Common myeloid progenitor, CD34-positive (primary cell): ENCODE measurements at regions not wholly inside any gene's neighbourhood (a gene's known extent, or its start where the extent isn't known, plus 50 kb on each side); places are given as distances from the start of the nearest gene placed in this dataset.
A peak's percentile ranks its signal among the peaks of the same experiment; 100 is the strongest.
"Not testable (repeated sequence)": the region's sequence is repeated elsewhere in the genome, so short reads cannot be mapped to it uniquely, and the experiment has no call there.

Experiments used
- CTCF ChIA-PET: fragments of 350-600 bp; sonication (Branson Sonifier 250); formaldehyde crosslinking; loops from one replicate; lab custom pipeline; 2021; ENCODE audit warnings: antibody characterized with exemption; lab: Charles Lee
- POLR2A ChIA-PET: fragments of 350-600 bp; sonication (Branson Sonifier 250); formaldehyde crosslinking; loops from one replicate; lab custom pipeline; 2021; ENCODE audit warnings: antibody characterized with exemption; lab: Charles Lee
- DNase-seq, 3 donors: peaks; one replicate each; pipeline versions ENCODE4 v3.0.0 to v3.0.0-alpha.2; 2013
- H3K27ac ChIP-seq, 2 experiments: 1 replicate in 1 of 2; 2 replicates in 1 of 2; pipeline ENCODE4 v1.7.0; 2013; ENCODE audit warnings: inconsistent platforms in 2 of 2, low read length in 2 of 2, mild to moderate bottlenecking in 2 of 2, low read depth in 1 of 2, moderate library complexity in 1 of 2; ENCODE audit not compliant: severe bottlenecking in 2 of 2, insufficient read depth in 1 of 2, poor library complexity in 1 of 2
- H3K27me3 ChIP-seq, 5 experiments: replicated peaks in 2 of 5; 1 replicate in 3 of 5; 2 replicates in 2 of 5; pipeline versions ENCODE4 v1.6.1 to v1.7.0; 2013; ENCODE audit warnings: low read length in 4 of 5, mild to moderate bottlenecking in 2 of 5, moderate library complexity in 2 of 5, inconsistent platforms in 1 of 5; ENCODE audit not compliant: insufficient read depth in 5 of 5, control insufficient read depth in 4 of 5
- H3K36me3 ChIP-seq, 4 experiments: 1 replicate in 2 of 4; 2 replicates in 2 of 4; pipeline versions ENCODE4 v1.6.1 to v1.7.0; 2013; ENCODE audit warnings: low read length in 3 of 4, control low read depth in 1 of 4, mild to moderate bottlenecking in 1 of 4; ENCODE audit not compliant: control insufficient read depth in 4 of 4, insufficient read depth in 4 of 4
- H3K4me1 ChIP-seq, 4 experiments: 1 replicate in 3 of 4; 2 replicates in 1 of 4; pipeline versions ENCODE4 v1.6.1 to v1.7.1; 2013; ENCODE audit warnings: low read length in 3 of 4, mild to moderate bottlenecking in 3 of 4, control low read depth in 1 of 4, inconsistent platforms in 1 of 4, moderate library complexity in 1 of 4; ENCODE audit not compliant: control insufficient read depth in 4 of 4, insufficient read depth in 4 of 4; ENCODE audit errors: control extremely low read depth in 1 of 4
- H3K4me3 ChIP-seq, 7 experiments: 1 replicate in 4 of 7; 2 replicates in 3 of 7; pipeline versions ENCODE4 v1.5.1 to v1.7.0; 2013; ENCODE audit warnings: mild to moderate bottlenecking in 7 of 7, low read length in 6 of 7, moderate library complexity in 6 of 7, inconsistent platforms in 2 of 7, low read depth in 2 of 7, control low read depth in 1 of 7; ENCODE audit not compliant: insufficient read depth in 4 of 7, control insufficient read depth in 1 of 7; ENCODE audit errors: extremely low read depth in 1 of 7
- H3K9me3 ChIP-seq, 5 experiments: 1 replicate in 4 of 5; 2 replicates in 1 of 5; pipeline versions ENCODE4 v1.6.1 to v1.7.1; 2013; ENCODE audit warnings: low read length in 4 of 5, mild to moderate bottlenecking in 2 of 5, inconsistent platforms in 1 of 5, low read depth in 1 of 5, moderate library complexity in 1 of 5; ENCODE audit not compliant: control insufficient read depth in 4 of 5, insufficient read depth in 2 of 5; ENCODE audit errors: control extremely low read depth in 1 of 5
- WGBS: methylation state at CpG from one replicate; pipeline ENCODE4 v1.1.5; 2013; ENCODE audit not compliant: insufficient coverage; 5-methylcytosine and 5-hydroxymethylcytosine counted together

- Histone ChIP-seq H3K27ac (no peak overlapping the region), H3K27me3 (no peaks in the 10 kb centered on the region), H3K9me3 (no peaks in the 10 kb centered on the region), H3K4me1 (no peaks in the 10 kb centered on the region), H3K36me3 (no peaks in the 10 kb centered on the region), H3K4me3 (no peak overlapping the region)
- CTCF ChIA-PET, result no interaction called here
- 52% methylated on average over 3 of the region's 3 CpGs for WGBS
- POLR2A ChIA-PET, result no interaction called here
- no peak for DNase-seq
These were observed 523.2 kb downstream of the EDEM1 start for GRCh38 chr3:5710718-5711117.

DNA sequence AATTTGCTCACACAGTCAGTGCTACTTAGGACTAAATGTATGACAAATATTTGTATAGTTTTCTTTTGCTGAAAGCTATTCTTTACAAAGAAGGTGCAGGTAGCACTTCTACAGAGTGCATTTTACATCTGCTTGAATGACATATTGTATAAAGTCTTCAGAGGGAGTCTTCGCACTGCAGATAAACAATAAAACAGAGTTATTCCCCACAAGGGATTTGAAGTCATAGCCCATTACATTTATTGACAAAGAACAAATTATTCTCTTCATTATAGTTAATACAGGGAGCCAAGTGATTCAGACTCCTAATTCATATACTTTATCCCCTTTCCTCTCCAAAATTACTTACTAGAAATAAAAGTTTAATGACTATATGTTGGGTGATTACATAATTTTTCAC is 529.7 kb downstream of the EDEM1 start:
- POLR2A ChIA-PET, result no interaction called here
- Histone ChIP-seq H3K4me3 (no peak overlapping the region), H3K36me3 (no peaks in the 10 kb centered on the region), H3K9me3 (no peaks in the 10 kb centered on the region), H3K27me3 (no peaks in the 10 kb centered on the region), H3K27ac (no peak overlapping the region), H3K4me1 (no peaks in the 10 kb centered on the region)
- DNase-seq, result no peak
- no CpG with 5 or more reads among the region's 1 CpG for WGBS
- CTCF ChIA-PET, result interaction anchor here (0.6 to 2.1 kb wide), 2 partner anchors 8 to 403 kb away, joined by 3 to 5 read pairs; no protein-coding TSS in a partner anchor

DNA sequence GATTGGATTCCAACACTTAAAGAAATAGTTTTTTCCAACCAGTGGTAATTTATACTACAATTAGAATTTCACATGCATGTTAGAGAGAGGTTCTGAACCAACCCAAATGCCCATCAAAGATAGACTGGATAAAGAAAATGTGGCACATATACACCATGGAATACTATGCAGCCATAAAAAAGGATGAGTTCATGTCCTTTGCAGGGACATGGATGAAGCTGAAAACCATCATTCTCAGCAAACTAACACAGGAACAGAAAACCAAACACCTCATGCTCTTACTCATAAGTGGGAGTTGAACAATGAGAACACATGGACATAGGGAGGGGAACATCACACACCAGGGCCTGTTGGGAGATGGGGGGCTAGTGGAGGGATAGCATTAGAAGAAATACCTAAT is 532.2 kb downstream of the EDEM1 start:
- H3K4me3 ChIP-seq, H3K9me3 ChIP-seq, H3K27ac ChIP-seq, H3K27me3 ChIP-seq, H3K4me1 ChIP-seq, DNase-seq, H3K36me3 ChIP-seq, POLR2A ChIA-PET: not testable (repeated sequence)
- CTCF ChIA-PET, result interaction anchor here (1.2 kb wide), 1 partner anchor 292 kb away, joined by 3 read pairs; no protein-coding TSS in a partner anchor

DNA sequence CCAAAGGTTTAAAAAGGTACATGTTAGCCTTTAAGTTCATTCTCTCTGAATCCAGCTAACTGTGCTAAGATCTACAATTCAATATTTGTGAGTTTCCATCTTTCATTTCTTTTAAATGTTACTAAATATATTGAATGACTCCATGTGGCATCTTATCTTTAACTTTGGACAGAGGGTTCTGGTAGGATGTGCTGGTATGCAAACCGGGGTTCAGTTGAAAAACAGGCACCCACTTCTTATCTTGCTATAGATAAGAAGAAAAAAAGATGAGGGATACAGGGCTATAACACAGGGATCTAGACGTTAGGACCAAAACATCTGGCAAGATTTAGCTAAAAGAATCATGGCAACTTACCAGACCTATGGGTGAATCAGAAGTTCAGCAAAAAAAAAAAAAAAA is 538.3 kb downstream of the EDEM1 start:
- Histone ChIP-seq H3K27me3 (no peaks in the 10 kb centered on the region), H3K27ac (no peak overlapping the region), H3K9me3 (no peaks in the 10 kb centered on the region), H3K4me1 (no peaks in the 10 kb centered on the region), H3K36me3 (no peaks in the 10 kb centered on the region), H3K4me3 (no peak overlapping the region)
- no CpG with 5 or more reads among the region's 2 CpGs for WGBS
- ChIA-PET POLR2A (no interaction called here), CTCF (interaction anchor here (0.9 to 1.2 kb wide), 3 partner anchors 9 to 299 kb away, joined by 3 to 5 read pairs (median 3); no protein-coding TSS in a partner anchor)
- no peak for DNase-seq

GRCh38 chr3:5726621-5727020 is 539.1 kb downstream of the EDEM1 start:
- DNase-seq, result peak in 2 of 3 donors; percentile 8 to 13
- ChIA-PET CTCF (no interaction called here), POLR2A (no interaction called here)
- H3K4me3 ChIP-seq, result no peak overlapping the region
- no peaks in the 10 kb centered on the region for H3K4me1 ChIP-seq
- H3K27me3 ChIP-seq, result no peaks in the 10 kb centered on the region
- no peaks in the 10 kb centered on the region for H3K9me3 ChIP-seq
- H3K36me3 ChIP-seq, result no peaks in the 10 kb centered on the region
- 94% methylated on average over 5 of the region's 5 CpGs for WGBS
- no peak overlapping the region for H3K27ac ChIP-seq

DNA sequence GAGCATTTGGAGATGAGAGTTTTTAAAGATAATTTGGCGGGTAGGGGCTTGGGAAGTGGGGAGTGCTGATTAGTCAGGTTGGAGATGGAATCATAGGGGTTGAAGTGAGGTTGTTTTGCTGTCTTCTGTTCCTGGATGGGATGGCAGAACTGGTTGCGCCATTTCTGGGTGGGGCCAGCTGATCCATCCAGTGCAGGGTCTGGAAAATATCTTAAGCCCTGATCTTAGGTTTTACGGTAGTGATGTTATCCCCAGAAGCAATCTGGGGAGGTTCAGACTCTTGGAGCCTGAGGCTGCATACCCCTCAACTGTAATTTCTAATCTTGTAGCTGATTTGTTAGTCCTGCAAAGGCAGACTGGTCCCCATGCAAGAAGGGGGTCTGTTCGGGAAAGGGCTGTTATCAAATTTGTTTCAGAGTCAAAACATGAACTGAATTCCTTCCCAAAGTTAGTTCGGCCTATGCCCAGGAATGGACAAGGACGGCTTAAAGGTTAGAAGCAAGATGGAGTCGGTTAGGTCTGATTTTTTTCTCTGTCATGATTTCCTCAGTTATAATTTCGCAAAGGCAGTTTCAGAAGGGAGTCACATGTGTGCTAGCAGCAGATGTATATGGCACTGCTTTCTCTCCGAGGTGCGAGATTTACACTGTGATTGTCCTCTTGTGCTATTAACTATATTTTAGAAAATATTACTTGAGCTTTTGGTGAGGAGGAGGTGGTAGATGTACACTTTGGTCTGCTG is 540.4 kb downstream of the EDEM1 start:
- no peaks in the 10 kb centered on the region for H3K27me3 ChIP-seq
- H3K9me3 ChIP-seq, result no peaks in the 10 kb centered on the region
- DNase-seq, result no peak
- no peak overlapping the region for H3K4me3 ChIP-seq
- POLR2A ChIA-PET, result no interaction called here
- H3K36me3 ChIP-seq, result no peaks in the 10 kb centered on the region
- WGBS, result 94% methylated on average over 6 of the region's 10 CpGs
- CTCF ChIA-PET, result no interaction called here
- no peak overlapping the region for H3K27ac ChIP-seq
- H3K4me1 ChIP-seq, result no peaks in the 10 kb centered on the region

GRCh38 chr3:5729852-5730251 is 542.3 kb downstream of the EDEM1 start:
- ChIA-PET POLR2A (no interaction called here), CTCF (interaction anchor here (1.3 to 1.6 kb wide), 2 partner anchors 304 to 503 kb away, joined by 3 to 4 read pairs; no protein-coding TSS in a partner anchor)
- no peaks in the 10 kb centered on the region for H3K9me3 ChIP-seq
- no peak overlapping the region for H3K4me3 ChIP-seq
- no peaks in the 10 kb centered on the region for H3K27me3 ChIP-seq
- no peaks in the 10 kb centered on the region for H3K4me1 ChIP-seq
- WGBS, result 100% methylated on average over 3 of the region's 4 CpGs
- no peak for DNase-seq
- H3K36me3 ChIP-seq, result no peaks in the 10 kb centered on the region
- H3K27ac ChIP-seq, result no peak overlapping the region
